ENCODE measurements at regions not wholly inside any gene's neighbourhood (a gene's known extent, or its start where the extent isn't known, plus 50 kb on each side); places are given as distances from the start of the nearest gene placed in this dataset.

GRCh38 chr5:60332244-60333004 is 367.5 kb downstream of the DEPDC1B start:
- no peak for DNase-seq

DNA sequence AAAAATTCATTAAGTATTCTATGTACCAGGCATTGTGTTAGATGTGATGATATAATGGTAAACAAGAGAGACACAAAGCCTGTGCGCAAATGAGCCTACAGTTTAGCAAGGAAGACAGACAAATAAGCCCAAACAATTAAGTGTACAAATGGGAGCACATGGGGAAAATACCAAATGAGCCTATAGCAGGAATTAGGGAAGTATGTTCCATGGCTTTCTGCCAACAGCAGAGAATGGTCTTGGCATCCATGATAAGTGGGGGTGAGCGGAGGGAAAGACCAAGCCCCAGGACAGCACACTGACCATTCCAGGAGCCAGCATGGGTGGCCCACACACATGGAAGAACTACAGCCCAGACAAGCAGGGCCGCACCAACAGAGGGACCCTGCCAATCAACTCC is 369.7 kb downstream of the DEPDC1B start:
- DNase-seq = no peak

GRCh38 chr5:60325870-60326269 is 374.1 kb downstream of the DEPDC1B start:
- DNase-seq = no peak

GRCh38 chr5:60323596-60323995 is 376.4 kb downstream of the DEPDC1B start:
- no peak for DNase-seq

- no peak for DNase-seq
Measured at GRCh38 chr5:60312098-60312497, 387.9 kb downstream of the DEPDC1B start.

DNA sequence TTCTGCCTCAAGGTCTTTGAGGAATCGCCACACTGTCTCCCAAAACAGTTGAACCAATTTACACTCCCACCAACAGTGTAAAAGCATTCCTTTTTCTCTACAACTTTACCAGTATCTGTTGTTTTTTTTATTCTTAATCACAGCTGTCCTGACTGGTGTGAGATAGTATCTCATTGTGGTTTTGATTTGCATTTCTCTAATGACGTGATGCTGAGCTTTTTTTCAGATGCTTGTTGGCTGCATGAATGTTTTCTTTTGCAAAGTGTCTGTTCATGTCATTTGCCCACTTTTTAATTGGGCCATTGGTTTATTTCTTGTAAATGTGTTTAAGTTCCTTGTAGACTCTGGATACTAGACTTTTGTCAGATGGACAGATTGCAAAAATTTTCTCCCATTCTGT is 400.0 kb downstream of the DEPDC1B start:
- no peak for DNase-seq

DNA sequence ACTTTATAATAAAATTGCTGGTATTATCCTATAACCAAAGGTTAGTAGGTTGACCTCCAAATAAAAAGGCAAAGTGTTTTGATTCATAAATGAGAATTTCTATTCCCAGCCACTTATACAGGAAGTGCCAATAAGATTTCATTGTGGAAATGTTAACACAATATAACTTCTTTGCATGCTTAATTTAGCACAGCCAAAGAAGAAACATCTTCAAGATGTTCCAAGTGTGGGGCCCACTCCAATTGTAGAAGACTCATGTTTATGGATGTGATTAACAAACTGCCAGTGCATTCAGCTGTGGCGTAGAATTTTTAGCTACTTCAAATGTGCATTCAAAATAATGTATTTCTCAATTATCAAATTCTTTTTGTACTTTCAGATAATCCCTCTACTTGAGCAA is 402.3 kb downstream of the DEPDC1B start:
- no peak for DNase-seq

DNA sequence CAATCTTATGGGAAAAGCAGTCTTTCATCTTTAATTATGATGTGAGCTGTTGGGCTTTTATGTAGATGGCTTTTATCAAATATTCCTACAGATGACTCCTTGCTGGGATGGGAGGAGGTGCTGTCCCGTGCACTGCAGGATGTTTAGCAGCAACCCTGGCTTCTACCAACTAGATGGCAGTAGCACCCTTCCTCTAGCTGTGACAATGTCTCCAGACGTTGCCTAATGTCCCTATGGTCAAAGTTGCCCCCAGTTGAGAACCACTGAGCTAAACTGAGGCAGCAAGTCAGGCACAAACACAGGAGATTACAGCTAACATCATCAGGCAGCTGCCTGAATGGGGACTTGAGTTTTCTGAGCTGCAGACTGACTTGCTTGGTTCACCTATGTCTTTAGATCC is 401.9 kb upstream of the PDE4D start:
- no peak for DNase-seq

DNA sequence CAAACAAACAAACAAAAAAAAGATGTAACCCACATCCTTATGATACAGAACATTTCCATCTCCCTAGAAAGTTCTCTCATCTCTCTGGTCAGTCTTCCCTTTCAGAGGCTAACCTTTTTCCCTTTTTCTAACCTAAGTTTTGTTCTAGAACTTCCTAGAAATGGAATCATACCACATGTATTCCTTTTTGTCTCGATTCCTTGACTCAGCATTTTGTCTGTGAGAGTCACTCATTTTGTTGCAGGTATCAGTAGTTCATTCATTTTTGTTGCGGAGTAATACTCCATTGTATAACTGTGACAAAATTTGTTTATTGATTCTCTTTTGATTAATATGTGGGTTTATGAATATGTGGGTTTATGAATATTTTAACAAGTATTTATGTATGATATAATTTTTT is 400.0 kb upstream of the PDE4D start:
- no peak for DNase-seq

GRCh38 chr5:60287174-60287771 is 393.7 kb upstream of the PDE4D start:
- peak; percentile 6 for DNase-seq

DNA sequence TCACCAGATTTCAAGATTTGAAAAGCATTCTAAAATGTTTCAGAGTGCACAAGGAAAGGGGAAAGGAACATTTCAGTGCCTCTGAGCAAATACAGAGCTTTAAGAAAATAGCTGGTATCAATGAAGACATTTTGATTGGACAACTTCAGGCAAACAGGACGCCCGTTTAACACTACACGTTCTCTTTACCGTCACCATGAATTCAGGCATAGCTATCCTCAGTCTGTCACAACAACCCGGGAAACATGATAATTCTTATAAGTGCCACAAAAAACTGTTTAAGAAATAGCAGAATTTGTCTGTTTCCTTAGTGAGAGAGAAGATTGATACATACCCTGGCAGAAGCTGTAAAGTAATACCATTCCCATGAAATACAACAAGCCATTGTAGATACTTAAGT is 392.4 kb upstream of the PDE4D start:
- DNase-seq = no peak

GRCh38 chr5:60280943-60281342 is 387.4 kb upstream of the PDE4D start:
- no peak for DNase-seq

DNA sequence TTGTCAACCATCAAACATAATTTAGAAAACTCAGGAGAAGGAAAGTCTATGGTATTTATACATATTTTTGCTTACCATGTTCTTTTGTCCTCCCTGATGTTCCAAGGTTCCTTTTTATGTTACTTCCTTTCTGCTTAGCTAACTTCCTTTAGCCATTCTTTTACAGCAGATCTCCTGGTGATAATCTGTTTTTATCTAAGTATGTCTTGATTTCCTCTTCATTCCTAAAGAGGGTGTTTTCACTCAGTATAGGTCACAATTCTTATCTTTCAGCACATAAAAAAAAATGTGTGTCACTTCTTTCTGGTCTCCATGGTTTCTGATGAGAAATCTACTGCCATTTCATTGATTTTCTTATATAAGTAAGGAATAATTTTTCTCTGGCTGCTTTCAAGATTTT is 384.4 kb upstream of the PDE4D start:
- DNase-seq = no peak

DNA sequence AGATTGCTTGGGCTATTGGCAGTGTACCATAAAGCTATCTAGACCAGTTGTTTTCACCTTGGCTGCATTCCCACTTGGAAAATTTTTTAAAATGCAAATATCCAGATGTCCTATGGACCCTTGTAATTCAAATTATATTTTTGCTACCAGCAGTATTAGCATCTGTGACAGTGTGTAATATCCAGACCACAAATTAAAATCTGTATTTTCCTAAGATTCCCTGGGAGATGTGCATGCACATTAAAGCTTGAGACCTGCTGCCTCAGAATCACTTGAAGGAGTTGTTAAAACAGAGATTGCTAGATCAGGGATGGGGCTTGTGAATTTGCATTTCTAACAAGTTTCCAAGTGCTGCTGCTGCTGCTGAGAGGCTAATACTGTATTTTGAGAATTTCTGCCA is 381.2 kb upstream of the PDE4D start:
- DNase-seq = no peak

- no peak for DNase-seq
Measured at GRCh38 chr5:60271517-60271916, 378.0 kb upstream of the PDE4D start.

GRCh38 chr5:60267907-60268306 is 374.4 kb upstream of the PDE4D start:
- DNase-seq = no peak

GRCh38 chr5:60263346-60263745 is 369.8 kb upstream of the PDE4D start:
- DNase-seq = no peak

DNA sequence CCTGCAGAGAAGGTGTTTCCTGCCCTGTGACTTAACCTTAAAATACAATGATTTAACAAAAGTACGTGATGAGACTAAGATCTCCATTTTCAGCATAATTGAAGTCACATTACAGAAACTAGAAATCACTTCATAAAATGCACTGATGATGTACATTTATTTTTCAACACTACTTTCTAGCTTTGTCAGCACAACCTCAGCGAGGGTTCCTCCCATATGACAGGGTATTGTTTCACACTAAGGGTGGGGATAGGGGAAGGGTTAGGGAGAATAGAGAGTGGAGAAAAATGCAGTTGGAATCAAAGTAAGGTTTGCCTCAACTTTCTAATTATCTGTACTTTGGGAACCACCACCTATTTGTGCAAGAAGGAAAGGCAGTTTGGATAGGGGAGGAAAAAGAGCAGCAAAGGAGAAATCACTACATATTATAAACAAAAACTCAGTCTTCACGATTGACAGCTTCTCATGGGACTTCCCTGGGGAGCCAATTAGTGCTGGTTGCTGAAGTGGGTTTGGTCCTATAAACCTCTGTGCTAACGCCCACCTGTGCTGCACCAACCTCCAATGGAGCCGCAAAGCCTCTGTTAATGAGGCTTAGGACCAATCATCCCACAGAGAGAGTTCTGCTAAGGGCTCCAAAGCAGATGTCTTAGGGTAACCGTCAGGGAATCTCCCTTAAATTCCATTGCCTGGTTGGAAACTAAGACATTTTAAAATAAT is 369.2 kb upstream of the PDE4D start:
- no peak for DNase-seq

DNA sequence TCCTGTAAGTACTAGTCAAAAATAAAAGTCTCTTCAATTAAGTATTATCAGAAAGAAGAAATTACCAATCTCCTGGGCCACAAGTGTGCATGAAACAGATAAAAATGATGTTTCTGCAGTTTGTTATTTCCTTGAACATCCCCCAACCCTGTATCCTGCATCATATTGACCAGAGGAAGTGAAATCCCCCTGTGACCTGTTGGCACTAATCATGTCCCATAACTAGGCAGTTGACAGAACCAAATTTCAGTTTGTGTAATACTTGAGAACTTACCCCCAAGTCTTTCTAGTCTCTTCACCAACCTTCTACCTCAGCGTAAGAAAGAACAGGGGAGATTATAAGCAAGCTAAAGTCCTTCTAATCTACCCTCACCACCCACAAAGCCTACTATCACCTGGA is 368.2 kb upstream of the PDE4D start:
- no peak for DNase-seq

DNA sequence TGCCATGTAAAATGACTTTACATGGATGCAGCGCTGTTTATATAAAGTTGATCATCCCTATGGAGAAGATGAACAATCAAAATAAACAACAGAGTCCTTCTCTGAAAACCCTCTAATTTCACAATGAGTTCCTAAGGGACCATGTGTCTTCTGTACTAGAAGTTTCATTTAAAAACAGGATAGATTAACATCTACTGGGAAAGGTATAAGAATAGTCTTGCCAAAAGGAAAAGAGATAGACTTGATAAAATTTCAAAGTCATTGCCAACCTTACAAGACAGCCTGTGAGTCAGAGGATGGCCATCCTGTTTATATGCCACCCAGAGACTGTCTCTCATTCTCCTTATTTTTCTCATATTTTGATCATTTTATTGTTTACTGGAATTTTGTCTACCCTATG is 367.1 kb upstream of the PDE4D start:
- no peak for DNase-seq

DNA sequence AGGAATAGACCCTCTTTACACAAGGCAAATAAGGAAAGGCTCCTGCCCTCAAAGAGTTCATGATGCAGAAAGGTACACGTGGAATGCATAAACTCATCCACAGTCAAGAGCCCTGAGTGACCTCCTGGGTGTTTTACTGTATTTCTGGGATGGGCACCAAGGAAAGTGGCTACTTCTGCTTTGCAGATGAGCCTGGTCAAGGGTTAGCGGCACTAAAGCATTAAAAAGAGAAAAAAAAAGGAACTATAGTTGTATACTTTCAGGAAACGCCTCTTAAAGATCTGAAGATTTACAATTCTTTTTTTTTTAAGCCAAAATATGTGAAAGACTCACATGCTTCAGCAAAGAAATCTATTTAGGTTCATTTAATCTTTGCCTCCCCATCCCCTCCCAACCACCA is 366.2 kb upstream of the PDE4D start:
- no peak for DNase-seq

- no peak for DNase-seq
Measured at GRCh38 chr5:60257596-60258271, 364.2 kb upstream of the PDE4D start.

DNA sequence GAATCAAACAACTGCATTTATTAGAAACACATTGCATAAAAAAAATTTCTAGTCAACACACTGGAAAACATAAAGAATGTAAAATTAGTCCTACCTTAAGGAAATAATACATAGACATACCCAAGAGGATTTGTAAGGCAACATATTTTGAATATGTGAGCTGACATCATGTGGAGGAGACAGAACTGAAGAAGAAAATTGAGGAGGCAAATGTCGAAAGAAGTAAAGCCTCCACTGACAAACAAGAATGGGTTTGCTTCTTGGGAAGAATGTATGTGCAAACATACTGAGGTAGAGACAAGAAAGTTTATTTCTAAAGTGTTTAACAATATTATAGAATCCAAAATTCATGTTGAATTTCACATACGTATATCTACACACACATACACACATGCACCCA is 363.0 kb upstream of the PDE4D start:
- DNase-seq = no peak

DNA sequence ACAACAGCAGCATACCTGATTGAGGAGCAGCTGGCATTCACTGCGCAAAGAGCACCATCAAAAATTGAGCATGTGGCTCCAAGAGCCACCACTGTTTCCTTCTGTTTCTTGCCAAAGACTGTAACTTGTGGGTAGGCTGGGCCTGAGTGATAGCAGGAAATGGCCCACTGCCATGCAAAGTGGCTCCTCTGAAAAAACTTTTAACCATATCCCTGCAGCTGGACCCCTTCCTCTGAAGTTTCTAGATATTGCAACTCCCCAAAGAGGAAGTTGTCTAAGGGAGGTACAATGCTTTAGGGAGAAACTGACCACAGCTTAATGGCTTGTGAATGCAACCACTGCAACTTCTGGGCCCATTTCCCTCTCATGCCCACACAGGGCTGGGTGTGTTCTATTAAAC is 355.4 kb upstream of the PDE4D start:
- no peak for DNase-seq
